Cardiac muscle cell (in vitro differentiated cells and primary cell): ENCODE measurements at regions not wholly inside any gene's neighbourhood (a gene's known extent, or its start where the extent isn't known, plus 50 kb on each side); places are given as distances from the start of the nearest gene placed in this dataset.
A peak's percentile ranks its signal among the peaks of the same experiment; 100 is the strongest.
"Not testable (repeated sequence)": the region's sequence is repeated elsewhere in the genome, so short reads cannot be mapped to it uniquely, and the experiment has no call there.

Experiments used
- DNase-seq, 2 donors: peaks; one replicate each; pipeline versions ENCODE4 v3.0.0 to v3.0.0-alpha.2; 2010 to 2017; ENCODE audit warnings: low read depth in 1 of 2, low spot score in 1 of 2
- H3K27ac ChIP-seq: fragments of 200-600 bp; sonication (generic); 2 replicates; pipeline ENCODE4 v1.5.1; 2016
- H3K27me3 ChIP-seq: fragments of 200-600 bp; sonication (generic); 2 replicates; pipeline ENCODE4 v1.6.0; 2016; ENCODE audit warnings: control low read depth
- H3K36me3 ChIP-seq: fragments of 200-600 bp; sonication (generic); 2 replicates; pipeline ENCODE4 v1.5.1; 2016; ENCODE audit warnings: control low read depth
- H3K4me1 ChIP-seq: fragments of 200-600 bp; sonication (generic); 2 replicates; pipeline ENCODE4 v1.8.1; 2017; ENCODE audit warnings: low read depth, mild to moderate bottlenecking, mixed run types
- H3K4me3 ChIP-seq: fragments of 200-600 bp; sonication (generic); 2 replicates; pipeline ENCODE4 v1.5.1; 2016; ENCODE audit warnings: mild to moderate bottlenecking
- H3K9me3 ChIP-seq: fragments of 200-600 bp; sonication (generic); 2 replicates; pipeline ENCODE4 v1.5.1; 2017; ENCODE audit warnings: low read depth, mild to moderate bottlenecking, control low read depth
- CTCF ChIP-seq: IDR thresholded peaks from 2 replicates; pipeline ENCODE4 v1.5.1; 2012; ENCODE audit warnings: low read depth, mild to moderate bottlenecking, low read length

- no peak for TF ChIP-seq CTCF
- no peaks in the 10 kb centered on the region for H3K4me1 ChIP-seq
- H3K4me3 ChIP-seq = no peak overlapping the region
- no peak for DNase-seq
- no peaks in the 10 kb centered on the region for H3K9me3 ChIP-seq
- no peaks in the 10 kb centered on the region for H3K27me3 ChIP-seq
- H3K27ac ChIP-seq = no peak overlapping the region
- no peaks in the 10 kb centered on the region for H3K36me3 ChIP-seq
These were observed 68.7 kb downstream of the TEX35 start for GRCh38 chr1:178581351-178582303.

GRCh38 chr1:178587096-178587495 lies 74.2 kb downstream of the TEX35 start:
- no peaks in the 10 kb centered on the region for H3K9me3 ChIP-seq
- no peak overlapping the region for H3K4me3 ChIP-seq
- H3K27me3 ChIP-seq = no peaks in the 10 kb centered on the region
- H3K36me3 ChIP-seq = no peaks in the 10 kb centered on the region
- DNase-seq = no peak
- H3K4me1 ChIP-seq = no peaks in the 10 kb centered on the region
- no peak overlapping the region for H3K27ac ChIP-seq
- no peak for TF ChIP-seq CTCF

GRCh38 chr1:178587975-178588374 lies 75.1 kb downstream of the TEX35 start:
- TF ChIP-seq CTCF = peak; percentile 4
- no peaks in the 10 kb centered on the region for H3K4me1 ChIP-seq
- no peaks in the 10 kb centered on the region for H3K9me3 ChIP-seq
- no peak overlapping the region for H3K4me3 ChIP-seq
- H3K27me3 ChIP-seq = no peaks in the 10 kb centered on the region
- no peak for DNase-seq
- H3K27ac ChIP-seq = no peak overlapping the region
- H3K36me3 ChIP-seq = no peaks in the 10 kb centered on the region

- H3K36me3 ChIP-seq, DNase-seq, H3K4me3 ChIP-seq, H3K27ac ChIP-seq, H3K9me3 ChIP-seq, H3K4me1 ChIP-seq, H3K27me3 ChIP-seq: not testable (repeated sequence)
These were observed 76.1 kb downstream of the TEX35 start for GRCh38 chr1:178589042-178589441.

- H3K4me3 ChIP-seq, H3K27me3 ChIP-seq, H3K4me1 ChIP-seq, H3K36me3 ChIP-seq, H3K27ac ChIP-seq, H3K9me3 ChIP-seq, DNase-seq: not testable (repeated sequence)
These were observed 78.9 kb downstream of the TEX35 start for GRCh38 chr1:178591811-178592210.

- H3K27ac ChIP-seq = no peak overlapping the region
- no peak for DNase-seq
- no peak for TF ChIP-seq CTCF
- H3K36me3 ChIP-seq = no peaks in the 10 kb centered on the region
- H3K9me3 ChIP-seq = no peaks in the 10 kb centered on the region
- no peak overlapping the region for H3K4me3 ChIP-seq
- no peaks in the 10 kb centered on the region for H3K27me3 ChIP-seq
- no peaks in the 10 kb centered on the region for H3K4me1 ChIP-seq
These were observed 80.6 kb downstream of the TEX35 start for GRCh38 chr1:178593515-178593914.
